Stomach (tissue), 4 donors: ENCODE measurements at regions not wholly inside any gene's neighbourhood (a gene's known extent, or its start where the extent isn't known, plus 50 kb on each side); places are given as distances from the start of the nearest gene placed in this dataset.
"Not testable (repeated sequence)": the region's sequence is repeated elsewhere in the genome, so short reads cannot be mapped to it uniquely, and the experiment has no call there.

Experiments used
- CTCF ChIP-seq, 7 experiments: fragments of 450-650 bp in 4 of 7; fragments of 200-600 bp in 3 of 7; sonication (generic) in 3 of 7; IDR thresholded peaks; one replicate each; pipeline ENCODE4 v1.5.1; 2016 to 2019; ENCODE audit warnings: antibody characterized with exemption in 7 of 7, control low read depth in 2 of 7, mild to moderate bottlenecking in 1 of 7
- EP300 ChIP-seq: sonication (generic); formaldehyde crosslinking; IDR thresholded peaks from one replicate; pipeline ENCODE4 v1.6.1; 2017; ENCODE audit warnings: antibody characterized with exemption
- POLR2A ChIP-seq, 4 donors: fragments of 450-650 bp; IDR thresholded peaks; one replicate each; pipeline ENCODE4 v1.6.1; 2016; ENCODE audit warnings: antibody characterized with exemption in 4 of 4, control low read depth in 2 of 4, mild to moderate bottlenecking in 1 of 4, moderate library complexity in 1 of 4
- POLR2AphosphoS5 ChIP-seq, 3 donors: sonication (generic); formaldehyde crosslinking; IDR thresholded peaks; one replicate each; pipeline ENCODE4 v1.6.1; 2016; ENCODE audit warnings: antibody characterized with exemption in 3 of 3

GRCh38 chr3:137713965-137714364 is 50.1 kb upstream of the SOX14 start:
- TF ChIP-seq POLR2AphosphoS5 (IDR thresholded peaks at IDR 0.05); EP300; CTCF (IDR thresholded peaks at IDR 0.05); POLR2A (IDR thresholded peaks at IDR 0.05): not testable (repeated sequence)
